Left ventricle myocardium inferior (tissue), 1 donor: ENCODE measurements at regions not wholly inside any gene's neighbourhood (a gene's known extent, or its start where the extent isn't known, plus 50 kb on each side); places are given as distances from the start of the nearest gene placed in this dataset.

Experiments
- DNase-seq: peaks from one replicate; pipeline ENCODE4 v3.0.0-alpha.2; 2020
- H3K27ac ChIP-seq: fragments of 200-600 bp; replicated peaks from 2 replicates; pipeline ENCODE4 v1.8.0; 2021
- H3K27me3 ChIP-seq: fragments of 200-600 bp; 2 replicates; pipeline ENCODE4 v1.8.0; 2021; ENCODE audit warnings: low read depth
- H3K36me3 ChIP-seq: fragments of 200-600 bp; 2 replicates; pipeline ENCODE4 v1.8.0; 2021
- H3K4me1 ChIP-seq: fragments of 200-600 bp; 2 replicates; pipeline ENCODE4 v1.8.0; 2021
- H3K4me3 ChIP-seq: fragments of 200-600 bp; 2 replicates; pipeline ENCODE4 v1.8.0; 2021; ENCODE audit warnings: mild to moderate bottlenecking, moderate library complexity
- H3K9me3 ChIP-seq: fragments of 200-600 bp; replicated peaks from 2 replicates; pipeline ENCODE4 v1.8.0; 2021
- intact Hi-C: fragments of 100-400 bp; cut with micrococcal nuclease; formaldehyde crosslinking; loops from one replicate; pipeline ENCODE4 v1.11.0; 2022
- TF ChIP-seq, protein P1 (sequence below): fragments of 200-600 bp; IDR thresholded peaks from 2 replicates; pipeline ENCODE4 v1.8.0; 2021; ENCODE audit warnings: antibody characterized with exemption, mild to moderate bottlenecking, borderline replicate concordance
- donor health status: DM: no; HTN: yes; CAD: no; lungs with severe emphysema.

DNA sequence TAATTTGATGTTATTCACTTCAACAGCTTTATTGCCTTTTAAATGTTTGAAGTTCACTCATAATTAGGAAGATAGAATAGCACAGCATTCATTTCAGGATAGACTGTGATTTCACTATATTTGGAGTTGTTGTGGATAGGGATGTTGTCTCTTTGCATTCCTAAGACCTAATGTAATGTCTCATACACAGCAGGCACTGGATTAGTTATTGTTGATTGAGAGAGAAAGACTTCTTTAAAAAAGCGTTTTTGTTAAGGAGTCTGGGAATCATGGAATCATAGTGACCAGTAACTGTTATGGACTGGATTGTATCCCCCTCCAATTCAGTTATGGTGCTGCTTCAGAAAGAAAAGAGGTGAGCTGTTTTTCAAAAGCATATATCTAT lies 122.0 kb downstream of the USP22 start:
- H3K4me3 ChIP-seq: no peak overlapping the region
- peaks cover 7% of the 10 kb centered on the region for H3K4me1 ChIP-seq
- no peak for DNase-seq
- no peaks in the 10 kb centered on the region for H3K36me3 ChIP-seq
- peak overlapping the region; percentile 74 for H3K27ac ChIP-seq
- TF ChIP-seq, protein P1, sequence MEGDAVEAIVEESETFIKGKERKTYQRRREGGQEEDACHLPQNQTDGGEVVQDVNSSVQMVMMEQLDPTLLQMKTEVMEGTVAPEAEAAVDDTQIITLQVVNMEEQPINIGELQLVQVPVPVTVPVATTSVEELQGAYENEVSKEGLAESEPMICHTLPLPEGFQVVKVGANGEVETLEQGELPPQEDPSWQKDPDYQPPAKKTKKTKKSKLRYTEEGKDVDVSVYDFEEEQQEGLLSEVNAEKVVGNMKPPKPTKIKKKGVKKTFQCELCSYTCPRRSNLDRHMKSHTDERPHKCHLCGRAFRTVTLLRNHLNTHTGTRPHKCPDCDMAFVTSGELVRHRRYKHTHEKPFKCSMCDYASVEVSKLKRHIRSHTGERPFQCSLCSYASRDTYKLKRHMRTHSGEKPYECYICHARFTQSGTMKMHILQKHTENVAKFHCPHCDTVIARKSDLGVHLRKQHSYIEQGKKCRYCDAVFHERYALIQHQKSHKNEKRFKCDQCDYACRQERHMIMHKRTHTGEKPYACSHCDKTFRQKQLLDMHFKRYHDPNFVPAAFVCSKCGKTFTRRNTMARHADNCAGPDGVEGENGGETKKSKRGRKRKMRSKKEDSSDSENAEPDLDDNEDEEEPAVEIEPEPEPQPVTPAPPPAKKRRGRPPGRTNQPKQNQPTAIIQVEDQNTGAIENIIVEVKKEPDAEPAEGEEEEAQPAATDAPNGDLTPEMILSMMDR: no peak
- no peaks in the 10 kb centered on the region for H3K9me3 ChIP-seq
- H3K27me3 ChIP-seq: no peaks in the 10 kb centered on the region
- intact Hi-C loops: no loop called here

DNA sequence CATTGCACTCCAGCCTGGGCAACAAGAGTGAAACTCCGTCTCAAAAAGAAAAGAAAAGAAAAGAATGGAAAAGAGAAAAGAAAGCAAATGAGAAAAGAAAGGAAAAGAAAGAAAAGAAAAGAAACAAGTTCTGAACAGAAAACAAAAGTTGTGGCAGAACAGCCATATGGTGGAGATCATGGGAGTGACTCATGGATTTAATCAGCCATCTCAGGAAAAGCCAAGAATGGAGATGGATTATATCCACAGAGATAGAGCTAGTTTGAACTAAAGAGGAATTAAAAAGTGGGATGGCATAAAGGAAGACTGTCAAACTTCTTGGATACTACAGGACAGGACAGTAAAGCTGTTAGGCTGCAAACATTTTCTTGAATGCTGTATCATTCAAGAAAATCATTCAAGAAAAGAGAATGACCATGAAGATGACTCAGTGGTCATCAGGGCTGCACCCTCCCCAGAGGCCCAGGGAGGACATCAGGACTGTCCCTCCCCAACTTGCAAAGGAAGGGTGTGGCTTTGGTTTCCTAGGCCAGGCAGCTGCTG lies 120.6 kb downstream of the USP22 start:
- intact Hi-C loops: no loop called here
- peaks cover 7% of the 10 kb centered on the region for H3K4me1 ChIP-seq
- H3K9me3 ChIP-seq: no peaks in the 10 kb centered on the region
- H3K27ac ChIP-seq: peak overlapping the region; percentile 74
- TF ChIP-seq, protein P1: no peak
- no peaks in the 10 kb centered on the region for H3K36me3 ChIP-seq
- H3K4me3 ChIP-seq: no peak overlapping the region
- DNase-seq: peak; percentile 38
- no peaks in the 10 kb centered on the region for H3K27me3 ChIP-seq

GRCh38 chr17:20924306-20924705 lies 118.5 kb downstream of the USP22 start:
- Histone ChIP-seq H3K36me3 (no peaks in the 10 kb centered on the region), H3K27me3 (no peaks in the 10 kb centered on the region), H3K4me3 (no peak overlapping the region), H3K9me3 (no peaks in the 10 kb centered on the region), H3K4me1 (peaks cover 7% of the 10 kb centered on the region), H3K27ac (peak overlapping the region; percentile 74)
- TF ChIP-seq, protein P1: no peak
- intact Hi-C loops: no loop called here
- no peak for DNase-seq

GRCh38 chr17:20925091-20925490 lies 117.7 kb downstream of the USP22 start:
- Histone ChIP-seq H3K27ac (peak overlapping the region; percentile 74), H3K27me3 (no peaks in the 10 kb centered on the region), H3K4me1 (peaks cover 10% of the 10 kb centered on the region), H3K4me3 (no peak overlapping the region), H3K36me3 (no peaks in the 10 kb centered on the region), H3K9me3 (no peaks in the 10 kb centered on the region)
- intact Hi-C loops: no loop called here
- TF ChIP-seq, protein P1: no peak
- no peak for DNase-seq

- H3K4me1 ChIP-seq: peaks cover 15% of the 10 kb centered on the region
- no peak for DNase-seq
- H3K27ac ChIP-seq: no peak overlapping the region
- H3K27me3 ChIP-seq: no peaks in the 10 kb centered on the region
- intact Hi-C loops: no loop called here
- no peaks in the 10 kb centered on the region for H3K36me3 ChIP-seq
- H3K9me3 ChIP-seq: no peaks in the 10 kb centered on the region
- TF ChIP-seq, protein P1: no peak
- H3K4me3 ChIP-seq: peak overlapping the region; percentile 7
Observed at GRCh38 chr17:20925954-20926353, 116.9 kb downstream of the USP22 start.
